GM18873 (cell line): ENCODE measurements at regions not wholly inside any gene's neighbourhood (a gene's known extent, or its start where the extent isn't known, plus 50 kb on each side); places are given as distances from the start of the nearest gene placed in this dataset.
"Not testable (repeated sequence)": the region's sequence is repeated elsewhere in the genome, so short reads cannot be mapped to it uniquely, and the experiment has no call there.

Experiments
- ATAC-seq: cut with Tn5 transposase; IDR thresholded peaks from one replicate; pipeline ENCODE4 v1.9.1; 2021; ENCODE audit warnings: mild to moderate bottlenecking, moderate library complexity, moderate number of reproducible peaks; ENCODE audit not compliant: unreplicated experiment, low FRiP score

- ATAC-seq = no peak
Observed at GRCh38 chr9:30243467-30243866, 2141.0 kb upstream of the ACO1 start.

- ATAC-seq = no peak
Observed at GRCh38 chr9:30244877-30245276, 2139.6 kb upstream of the ACO1 start.

GRCh38 chr9:30250872-30251271, 2133.6 kb upstream of the ACO1 start:
- no peak for ATAC-seq

GRCh38 chr9:30258094-30258493, 2126.3 kb upstream of the ACO1 start:
- ATAC-seq = no peak

- ATAC-seq = no peak
Observed at GRCh38 chr9:30280229-30280900, 2104.1 kb upstream of the ACO1 start.

GRCh38 chr9:30289435-30289834, 2095.0 kb upstream of the ACO1 start:
- ATAC-seq = no peak

- ATAC-seq = not testable (repeated sequence)
Observed at GRCh38 chr9:30292026-30292425, 2092.4 kb upstream of the ACO1 start.

- no peak for ATAC-seq
Observed at GRCh38 chr9:30293231-30293630, 2091.2 kb upstream of the ACO1 start.

GRCh38 chr9:30299126-30299780, 2085.2 kb upstream of the ACO1 start:
- no peak for ATAC-seq

GRCh38 chr9:30301271-30301963, 2083.0 kb upstream of the ACO1 start:
- no peak for ATAC-seq

GRCh38 chr9:30310711-30311110, 2073.7 kb upstream of the ACO1 start:
- no peak for ATAC-seq

GRCh38 chr9:30329431-30329830, 2055.0 kb upstream of the ACO1 start:
- no peak for ATAC-seq

- ATAC-seq = no peak
Observed at GRCh38 chr9:30348904-30349303, 2035.5 kb upstream of the ACO1 start.

- ATAC-seq = no peak
Observed at GRCh38 chr9:30349526-30350513, 2034.6 kb upstream of the ACO1 start.

GRCh38 chr9:30356221-30356620, 2028.2 kb upstream of the ACO1 start:
- no peak for ATAC-seq

GRCh38 chr9:30362373-30362772, 2022.1 kb upstream of the ACO1 start:
- no peak for ATAC-seq

GRCh38 chr9:30366140-30366539, 2018.3 kb upstream of the ACO1 start:
- ATAC-seq = not testable (repeated sequence)

GRCh38 chr9:30382271-30382670, 2002.2 kb upstream of the ACO1 start:
- no peak for ATAC-seq

GRCh38 chr9:30410273-30410672, 1974.2 kb upstream of the ACO1 start:
- ATAC-seq = no peak

- no peak for ATAC-seq
Observed at GRCh38 chr9:30411571-30411970, 1972.9 kb upstream of the ACO1 start.

- no peak for ATAC-seq
Observed at GRCh38 chr9:30459156-30459555, 1925.3 kb upstream of the ACO1 start.
